ENCODE measurements at regions not wholly inside any gene's neighbourhood (a gene's known extent, or its start where the extent isn't known, plus 50 kb on each side); places are given as distances from the start of the nearest gene placed in this dataset.

- Mint-ChIP-seq H3K36me3 (no peaks in the 10 kb centered on the region), H3K27ac (no peak overlapping the region), H3K4me3 (no peak overlapping the region), H3K9me3 (peaks cover 0 to 38% (median 20%) of the 10 kb centered on the region in 8 donors), H3K27me3 (no peaks in the 10 kb centered on the region), H3K4me1 (no peaks in the 10 kb centered on the region)
- Histone ChIP-seq H3K4me3 (ENCODE audit: low read length in 2 of 2) (no peak overlapping the region), H3K36me3 (ENCODE audit: insufficient read depth, low read length) (no peaks in the 10 kb centered on the region), H3K4me1 (ENCODE audit: insufficient read depth, low read length) (no peaks in the 10 kb centered on the region), H3K27me3 (ENCODE audit: insufficient read depth, low read length) (no peaks in the 10 kb centered on the region), H3K9me3 (ENCODE audit: control insufficient read depth in 1 of 2, low read length in 2 of 2) (peaks cover 0 to 3% of the 10 kb centered on the region in 2 donors), H3K27ac (ENCODE audit: low read depth, low read length) (no peak overlapping the region)
- intact Hi-C loops (cut with micrococcal nuclease): no loop called here
- no peak for DNase-seq
- ChIA-PET POLR2A (ENCODE audit: partially characterized antibody) (no interaction called here), CTCF (ENCODE audit: partially characterized antibody) (no interaction called here)
Observed at GRCh38 chr5:58382131-58382534, 77.8 kb downstream of the PLK2 start.

GRCh38 chr5:58381566-58381965, 78.3 kb downstream of the PLK2 start:
- no peaks in the 10 kb centered on the region for H3K27me3 Mint-ChIP-seq
- H3K4me3 Mint-ChIP-seq: no peak overlapping the region
- no peaks in the 10 kb centered on the region for H3K36me3 ChIP-seq (ENCODE audit: insufficient read depth, low read length)
- no peaks in the 10 kb centered on the region for H3K36me3 Mint-ChIP-seq
- ChIA-PET POLR2A (ENCODE audit: partially characterized antibody) (no interaction called here), CTCF (ENCODE audit: partially characterized antibody) (no interaction called here)
- DNase-seq: no peak
- no peak overlapping the region for H3K27ac Mint-ChIP-seq
- no peaks in the 10 kb centered on the region for H3K4me1 Mint-ChIP-seq
- H3K4me3 ChIP-seq (ENCODE audit: low read length in 2 of 2): no peak overlapping the region
- no peak overlapping the region for H3K27ac ChIP-seq (ENCODE audit: low read depth, low read length)
- no peaks in the 10 kb centered on the region for H3K4me1 ChIP-seq (ENCODE audit: insufficient read depth, low read length)
- H3K9me3 Mint-ChIP-seq: peaks cover 0 to 38% (median 20%) of the 10 kb centered on the region in 8 donors
- intact Hi-C loops (cut with micrococcal nuclease): no loop called here
- H3K27me3 ChIP-seq (ENCODE audit: insufficient read depth, low read length): no peaks in the 10 kb centered on the region
- H3K9me3 ChIP-seq (ENCODE audit: control insufficient read depth in 1 of 2, low read length in 2 of 2): peaks cover 0 to 3% of the 10 kb centered on the region in 2 donors

GRCh38 chr5:58380655-58381054, 79.2 kb downstream of the PLK2 start:
- H3K27me3 ChIP-seq (ENCODE audit: insufficient read depth, low read length): no peaks in the 10 kb centered on the region
- H3K36me3 ChIP-seq (ENCODE audit: insufficient read depth, low read length): no peaks in the 10 kb centered on the region
- no peak for DNase-seq
- Mint-ChIP-seq H3K36me3 (no peaks in the 10 kb centered on the region), H3K4me3 (no peak overlapping the region), H3K4me1 (no peaks in the 10 kb centered on the region), H3K9me3 (peaks cover 0 to 44% (median 20%) of the 10 kb centered on the region in 8 donors), H3K27ac (no peak overlapping the region), H3K27me3 (no peaks in the 10 kb centered on the region)
- no peak overlapping the region for H3K27ac ChIP-seq (ENCODE audit: low read depth, low read length)
- POLR2A ChIA-PET (ENCODE audit: partially characterized antibody): no interaction called here
- peaks cover 0 to 3% of the 10 kb centered on the region in 2 donors for H3K9me3 ChIP-seq (ENCODE audit: control insufficient read depth in 1 of 2, low read length in 2 of 2)
- no peaks in the 10 kb centered on the region for H3K4me1 ChIP-seq (ENCODE audit: insufficient read depth, low read length)
- intact Hi-C loops (cut with micrococcal nuclease): no loop called here
- H3K4me3 ChIP-seq (ENCODE audit: low read length in 2 of 2): no peak overlapping the region
- CTCF ChIA-PET (ENCODE audit: partially characterized antibody): no interaction called here

GRCh38 chr5:58378613-58379390, 81.1 kb downstream of the PLK2 start:
- Mint-ChIP-seq H3K36me3 (no peaks in the 10 kb centered on the region), H3K9me3 (peaks cover 0 to 44% (median 23%) of the 10 kb centered on the region in 8 donors), H3K27ac (no peak overlapping the region), H3K4me1 (no peaks in the 10 kb centered on the region), H3K27me3 (peaks cover 0 to 1% of the 10 kb centered on the region in 2 donors), H3K4me3 (no peak overlapping the region)
- H3K27ac ChIP-seq (ENCODE audit: low read depth, low read length): no peak overlapping the region
- DNase-seq: no peak
- intact Hi-C loops (cut with micrococcal nuclease): no loop called here
- no peaks in the 10 kb centered on the region for H3K27me3 ChIP-seq (ENCODE audit: insufficient read depth, low read length)
- H3K36me3 ChIP-seq (ENCODE audit: insufficient read depth, low read length): no peaks in the 10 kb centered on the region
- H3K9me3 ChIP-seq (ENCODE audit: control insufficient read depth in 1 of 2, low read length in 2 of 2): peaks cover 0 to 3% of the 10 kb centered on the region in 2 donors
- CTCF ChIA-PET (ENCODE audit: partially characterized antibody): no interaction called here
- POLR2A ChIA-PET (ENCODE audit: partially characterized antibody): no interaction called here
- no peak overlapping the region for H3K4me3 ChIP-seq (ENCODE audit: low read length in 2 of 2)
- H3K4me1 ChIP-seq (ENCODE audit: insufficient read depth, low read length): no peaks in the 10 kb centered on the region

GRCh38 chr5:58370606-58371005, 89.3 kb downstream of the PLK2 start:
- no peaks in the 10 kb centered on the region for H3K4me1 Mint-ChIP-seq
- peaks cover 0 to 6% (median 0%) of the 10 kb centered on the region in 8 donors for H3K9me3 Mint-ChIP-seq
- H3K27ac ChIP-seq (ENCODE audit: low read depth, low read length): no peak overlapping the region
- H3K4me3 Mint-ChIP-seq: no peak overlapping the region
- no peaks in the 10 kb centered on the region for H3K36me3 Mint-ChIP-seq
- POLR2A ChIA-PET (ENCODE audit: partially characterized antibody): no interaction called here
- CTCF ChIA-PET (ENCODE audit: partially characterized antibody): no interaction called here
- intact Hi-C loops (cut with micrococcal nuclease): no loop called here
- H3K27me3 Mint-ChIP-seq: peaks cover 1 to 4% of the 10 kb centered on the region in 2 donors
- DNase-seq: no peak
- no peaks in the 10 kb centered on the region for H3K9me3 ChIP-seq (ENCODE audit: control insufficient read depth in 1 of 2, low read length in 2 of 2)
- no peaks in the 10 kb centered on the region for H3K27me3 ChIP-seq (ENCODE audit: insufficient read depth, low read length)
- H3K4me3 ChIP-seq (ENCODE audit: low read length in 2 of 2): no peak overlapping the region
- H3K36me3 ChIP-seq (ENCODE audit: insufficient read depth, low read length): no peaks in the 10 kb centered on the region
- no peaks in the 10 kb centered on the region for H3K4me1 ChIP-seq (ENCODE audit: insufficient read depth, low read length)
- H3K27ac Mint-ChIP-seq: no peak overlapping the region

GRCh38 chr5:58369513-58370190, 90.2 kb downstream of the PLK2 start:
- DNase-seq: no peak
- Histone ChIP-seq H3K9me3 (ENCODE audit: control insufficient read depth in 1 of 2, low read length in 2 of 2) (no peaks in the 10 kb centered on the region), H3K4me1 (ENCODE audit: insufficient read depth, low read length) (no peaks in the 10 kb centered on the region), H3K36me3 (ENCODE audit: insufficient read depth, low read length) (no peaks in the 10 kb centered on the region), H3K4me3 (ENCODE audit: low read length in 2 of 2) (no peak overlapping the region), H3K27me3 (ENCODE audit: insufficient read depth, low read length) (no peaks in the 10 kb centered on the region), H3K27ac (ENCODE audit: low read depth, low read length) (no peak overlapping the region)
- POLR2A ChIA-PET (ENCODE audit: partially characterized antibody): no interaction called here
- CTCF ChIA-PET (ENCODE audit: partially characterized antibody): no interaction called here
- no peak overlapping the region for H3K27ac Mint-ChIP-seq
- no peaks in the 10 kb centered on the region for H3K36me3 Mint-ChIP-seq
- no peak overlapping the region for H3K4me3 Mint-ChIP-seq
- H3K9me3 Mint-ChIP-seq: peaks cover 0 to 6% (median 0%) of the 10 kb centered on the region in 8 donors
- no peaks in the 10 kb centered on the region for H3K4me1 Mint-ChIP-seq
- intact Hi-C loops (cut with micrococcal nuclease): no loop called here
- H3K27me3 Mint-ChIP-seq: peaks cover under 1 to 4% of the 10 kb centered on the region in 2 donors

GRCh38 chr5:58366461-58366860, 93.4 kb downstream of the PLK2 start:
- intact Hi-C loops (cut with micrococcal nuclease): no loop called here
- peaks cover 0 to 4% of the 10 kb centered on the region in 2 donors for H3K27me3 Mint-ChIP-seq

More at GRCh38 chr5:58366461-58366860, 93.4 kb downstream of the PLK2 start:
- DNase-seq: no peak
- H3K27ac ChIP-seq (ENCODE audit: low read depth, low read length): no peak overlapping the region
- Mint-ChIP-seq H3K27ac (no peak overlapping the region), H3K36me3 (no peaks in the 10 kb centered on the region), H3K9me3 (no peaks in the 10 kb centered on the region), H3K4me1 (no peaks in the 10 kb centered on the region), H3K4me3 (no peak overlapping the region)
- no peaks in the 10 kb centered on the region for H3K36me3 ChIP-seq (ENCODE audit: insufficient read depth, low read length)
- no peaks in the 10 kb centered on the region for H3K9me3 ChIP-seq (ENCODE audit: control insufficient read depth in 1 of 2, low read length in 2 of 2)
- no peaks in the 10 kb centered on the region for H3K4me1 ChIP-seq (ENCODE audit: insufficient read depth, low read length)
- H3K27me3 ChIP-seq (ENCODE audit: insufficient read depth, low read length): no peaks in the 10 kb centered on the region
- CTCF ChIA-PET (ENCODE audit: partially characterized antibody): no interaction called here
- no peak overlapping the region for H3K4me3 ChIP-seq (ENCODE audit: low read length in 2 of 2)
- POLR2A ChIA-PET (ENCODE audit: partially characterized antibody): no interaction called here

Data from CD4-positive, alpha-beta memory T cell (primary cell).